Astrocyte (in vitro differentiated cells and primary cell): ENCODE measurements at regions not wholly inside any gene's neighbourhood (a gene's known extent, or its start where the extent isn't known, plus 50 kb on each side); places are given as distances from the start of the nearest gene placed in this dataset.

ENCODE experiments used
- CTCF ChIP-seq: IDR thresholded peaks from 2 replicates; pipeline ENCODE4 v1.5.1; 2011; ENCODE audit warnings: low read depth, mild to moderate bottlenecking, inconsistent platforms, low read length, moderate library complexity; ENCODE audit not compliant: insufficient read depth
- EZH2 ChIP-seq: IDR thresholded peaks from 2 replicates; pipeline ENCODE4 v1.6.1; 2012; ENCODE audit warnings: mild to moderate bottlenecking, low read length, inconsistent platforms; ENCODE audit not compliant: insufficient read depth

- TF ChIP-seq CTCF (no peak), EZH2 (no peak)
Measured at GRCh38 chrX:129125122-129125914, 398.0 kb downstream of the SMARCA1 start.
